Caco-2 (cell line): ENCODE measurements at regions not wholly inside any gene's neighbourhood (a gene's known extent, or its start where the extent isn't known, plus 50 kb on each side); places are given as distances from the start of the nearest gene placed in this dataset.

ENCODE experiments used
- BruUV-seq: library from RNA; stranded (reverse); fragments of 400-500 nt; replicated peaks from 2 replicates; lab custom pipeline; 2021; lab: Mats Ljungman, UMichigan
- CTCF ChIA-PET: fragments of 300-600 bp; sonication (Branson Sonifier 250); formaldehyde crosslinking; loops from one replicate; lab custom pipeline; 2022; ENCODE audit warnings: antibody characterized with exemption; lab: Charles Lee
- POLR2A ChIA-PET: fragments of 300-600 bp; sonication (Branson Sonifier 250); formaldehyde crosslinking; loops from one replicate; lab custom pipeline; 2022; ENCODE audit warnings: antibody characterized with exemption; lab: Charles Lee
- DNase-seq, 2 experiments: peaks; one replicate each; pipeline versions ENCODE4 v3.0.0 to v3.0.0-alpha.2; 2020 to 2022
- H3K27me3 ChIP-seq: replicated peaks from 2 replicates; pipeline ENCODE4 v1.6.0; 2011; ENCODE audit warnings: low read length; ENCODE audit not compliant: control insufficient read depth, insufficient read depth
- H3K36me3 ChIP-seq: 2 replicates; pipeline ENCODE4 v1.5.1; 2011; ENCODE audit warnings: low read length; ENCODE audit not compliant: control insufficient read depth, insufficient read depth
- H3K4me1 ChIP-seq: fragments of 250-450 bp; sonication (Bioruptor Pico); 2 replicates; pipeline ENCODE4 v1.5.1; 2020; ENCODE audit warnings: mild to moderate bottlenecking
- H3K4me3 ChIP-seq: 2 replicates; pipeline ENCODE4 v1.5.1; 2011; ENCODE audit warnings: low read depth, mild to moderate bottlenecking, control low read depth, low read length
- H3K9me3 ChIP-seq: fragments of 250-450 bp; sonication (Bioruptor Pico); 2 replicates; pipeline ENCODE4 v1.5.1; 2020; ENCODE audit warnings: mild to moderate bottlenecking, moderate library complexity
- H3K27ac Mint-ChIP-seq: one replicate; pipeline ENCODE4 v1.8.0; 2022; ENCODE audit warnings: mixed read lengths; ENCODE audit not compliant: unreplicated experiment
- H3K27me3 Mint-ChIP-seq: one replicate; pipeline ENCODE4 v1.8.0; 2022; ENCODE audit warnings: mixed read lengths; ENCODE audit not compliant: insufficient read depth, unreplicated experiment
- H3K36me3 Mint-ChIP-seq: one replicate; pipeline ENCODE4 v1.8.0; 2022; ENCODE audit warnings: mild to moderate bottlenecking, mixed read lengths; ENCODE audit not compliant: insufficient read depth, unreplicated experiment
- H3K4me1 Mint-ChIP-seq: one replicate; pipeline ENCODE4 v1.8.0; 2022; ENCODE audit warnings: low read depth, mixed read lengths; ENCODE audit not compliant: unreplicated experiment
- H3K4me3 Mint-ChIP-seq: one replicate; pipeline ENCODE4 v1.8.0; 2022; ENCODE audit warnings: mild to moderate bottlenecking, moderate library complexity, mixed read lengths; ENCODE audit not compliant: unreplicated experiment
- H3K9me3 Mint-ChIP-seq: one replicate; pipeline ENCODE4 v1.8.0; 2022; ENCODE audit warnings: mixed read lengths; ENCODE audit not compliant: unreplicated experiment
- intact Hi-C: fragments of 100-400 bp; cut with micrococcal nuclease; formaldehyde crosslinking; loops from one replicate; pipeline ENCODE4 v1.10.0; 2022; ENCODE audit not compliant: unreplicated experiment
- TF ChIP-seq, protein P1 (sequence below), 2 experiments: fragments of 200-600 bp in 1 of 2; IDR thresholded peaks; 1 replicate in 1 of 2; 2 replicates in 1 of 2; pipeline versions ENCODE4 v1.5.1 to v1.8.0; 2011 to 2022; ENCODE audit warnings: antibody characterized with exemption in 1 of 2, control low read depth in 1 of 2, inconsistent platforms in 1 of 2, low read depth in 1 of 2, low read length in 1 of 2, mild to moderate bottlenecking in 1 of 2, moderate library complexity in 1 of 2; ENCODE audit not compliant: insufficient read depth in 1 of 2, severe bottlenecking in 1 of 2, unreplicated experiment in 1 of 2

DNA sequence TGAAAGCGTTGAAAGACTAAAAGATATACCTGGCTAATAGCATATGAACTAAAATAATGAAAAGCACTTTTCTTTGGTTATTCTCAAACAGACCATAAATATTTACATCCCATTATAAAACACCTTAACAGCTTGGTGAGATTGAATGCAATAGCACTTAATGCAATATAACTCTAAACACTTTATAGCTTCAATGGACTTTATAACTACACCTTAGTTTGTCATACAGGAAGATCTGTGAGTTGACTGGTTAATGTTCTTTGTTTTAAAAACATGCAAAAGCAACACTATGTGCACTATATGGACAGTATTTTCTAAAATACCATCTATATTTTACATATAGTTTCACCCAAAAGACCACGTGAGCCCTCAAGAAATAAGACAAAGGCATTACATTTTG lies 353.3 kb upstream of the ACVR2A start:
- Histone ChIP-seq H3K4me3 (no peak overlapping the region), H3K9me3 (no peaks in the 10 kb centered on the region), H3K4me1 (no peaks in the 10 kb centered on the region; the same call in 1 of the 2 replicates), H3K36me3 (no peaks in the 10 kb centered on the region), H3K27me3 (no peaks in the 10 kb centered on the region)
- BruUV-seq, result no TSS peak
- no peak overlapping the region for H3K27ac Mint-ChIP-seq
- no peaks in the 10 kb centered on the region for H3K27me3 Mint-ChIP-seq
- CTCF ChIA-PET, result no interaction called here
- no peak for DNase-seq
- POLR2A ChIA-PET, result no interaction called here
- intact Hi-C loops, result no loop called here
- peaks cover 2% of the 10 kb centered on the region for H3K4me1 Mint-ChIP-seq
- H3K9me3 Mint-ChIP-seq, result peaks cover 17% of the 10 kb centered on the region
- no peak overlapping the region for H3K4me3 Mint-ChIP-seq
- H3K36me3 Mint-ChIP-seq, result no peaks in the 10 kb centered on the region
- TF ChIP-seq, protein P1, sequence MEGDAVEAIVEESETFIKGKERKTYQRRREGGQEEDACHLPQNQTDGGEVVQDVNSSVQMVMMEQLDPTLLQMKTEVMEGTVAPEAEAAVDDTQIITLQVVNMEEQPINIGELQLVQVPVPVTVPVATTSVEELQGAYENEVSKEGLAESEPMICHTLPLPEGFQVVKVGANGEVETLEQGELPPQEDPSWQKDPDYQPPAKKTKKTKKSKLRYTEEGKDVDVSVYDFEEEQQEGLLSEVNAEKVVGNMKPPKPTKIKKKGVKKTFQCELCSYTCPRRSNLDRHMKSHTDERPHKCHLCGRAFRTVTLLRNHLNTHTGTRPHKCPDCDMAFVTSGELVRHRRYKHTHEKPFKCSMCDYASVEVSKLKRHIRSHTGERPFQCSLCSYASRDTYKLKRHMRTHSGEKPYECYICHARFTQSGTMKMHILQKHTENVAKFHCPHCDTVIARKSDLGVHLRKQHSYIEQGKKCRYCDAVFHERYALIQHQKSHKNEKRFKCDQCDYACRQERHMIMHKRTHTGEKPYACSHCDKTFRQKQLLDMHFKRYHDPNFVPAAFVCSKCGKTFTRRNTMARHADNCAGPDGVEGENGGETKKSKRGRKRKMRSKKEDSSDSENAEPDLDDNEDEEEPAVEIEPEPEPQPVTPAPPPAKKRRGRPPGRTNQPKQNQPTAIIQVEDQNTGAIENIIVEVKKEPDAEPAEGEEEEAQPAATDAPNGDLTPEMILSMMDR (IDR thresholded peaks at IDR 0.05; ENCODE audit: insufficient read depth in 1 of 2, low read depth in 1 of 2, low read length in 1 of 2, severe bottlenecking in 1 of 2, unreplicated experiment in 1 of 2), result no peak

DNA sequence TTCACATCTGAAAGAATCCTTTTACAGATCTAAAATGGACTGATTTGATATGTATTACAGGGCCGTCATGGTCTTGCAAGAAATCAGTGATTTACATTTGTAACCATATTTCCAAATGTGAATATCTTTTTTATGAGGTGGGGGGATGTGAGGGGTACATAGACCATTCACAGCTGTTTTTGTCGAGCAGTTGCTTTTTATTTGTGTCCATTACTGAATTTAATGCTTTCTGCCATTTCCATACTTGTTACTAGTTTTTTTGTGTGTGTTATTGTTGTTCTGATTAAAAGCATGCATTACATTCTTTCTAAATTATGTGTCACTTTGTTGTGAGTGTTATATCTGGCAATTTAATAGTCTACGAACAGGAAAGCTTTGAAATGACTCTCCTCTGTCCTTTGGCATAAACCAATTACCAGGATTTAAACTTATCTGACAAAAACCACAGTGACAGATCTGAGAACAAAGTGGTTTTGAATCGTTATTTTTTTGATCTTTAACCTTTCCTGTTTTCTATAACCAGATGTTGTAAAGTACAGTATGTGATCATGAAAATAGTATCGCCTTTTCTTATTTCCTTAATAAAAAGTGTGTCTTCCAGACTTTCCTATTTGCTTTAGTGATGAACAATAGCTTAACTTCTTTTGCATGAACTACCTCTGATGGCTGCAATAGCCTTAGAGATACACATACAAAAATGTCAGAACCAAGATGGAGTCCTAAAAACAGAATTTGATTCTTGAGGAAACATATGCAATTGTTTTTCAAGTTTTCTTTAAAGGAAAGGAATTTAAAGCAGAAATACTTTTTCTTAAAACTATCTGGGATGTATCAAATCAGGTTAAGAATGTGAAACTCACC lies 354.2 kb upstream of the ACVR2A start:
- POLR2A ChIA-PET, result no interaction called here
- no TSS peak for BruUV-seq
- Mint-ChIP-seq H3K4me3 (no peak overlapping the region), H3K27me3 (no peaks in the 10 kb centered on the region), H3K27ac (no peak overlapping the region), H3K36me3 (no peaks in the 10 kb centered on the region), H3K9me3 (peaks cover 17% of the 10 kb centered on the region), H3K4me1 (peaks cover 11% of the 10 kb centered on the region)
- H3K9me3 ChIP-seq, result no peaks in the 10 kb centered on the region
- TF ChIP-seq, protein P1 (IDR thresholded peaks at IDR 0.05; ENCODE audit: insufficient read depth in 1 of 2, low read depth in 1 of 2, low read length in 1 of 2, severe bottlenecking in 1 of 2, unreplicated experiment in 1 of 2), result no peak
- no peak for DNase-seq
- H3K27me3 ChIP-seq, result no peaks in the 10 kb centered on the region
- intact Hi-C loops, result no loop called here
- H3K4me3 ChIP-seq, result no peak overlapping the region
- H3K4me1 ChIP-seq, result no peaks in the 10 kb centered on the region; the same call in 1 of the 2 replicates
- no peaks in the 10 kb centered on the region for H3K36me3 ChIP-seq
- CTCF ChIA-PET, result no interaction called here

DNA sequence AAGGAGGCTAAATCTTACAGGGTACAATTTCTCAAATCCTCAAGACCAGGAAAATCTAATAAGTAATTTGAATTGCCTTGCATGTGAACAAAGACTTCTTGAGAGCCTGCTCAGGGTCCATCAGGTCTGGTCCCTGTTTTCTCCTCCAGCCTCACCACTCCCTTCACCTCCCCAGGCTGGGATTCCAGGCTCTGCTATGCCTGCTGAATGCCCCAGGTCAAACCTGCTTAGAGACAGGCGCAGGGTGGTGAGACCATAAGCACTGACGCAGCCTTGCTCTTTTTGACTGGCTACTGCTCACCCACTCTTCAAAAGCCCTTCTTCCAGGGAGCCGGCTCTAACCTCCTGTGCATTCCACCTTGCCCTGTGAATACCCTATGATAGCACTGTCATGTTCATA lies 356.4 kb upstream of the ACVR2A start:
- Mint-ChIP-seq H3K27me3 (no peaks in the 10 kb centered on the region), H3K9me3 (no peaks in the 10 kb centered on the region), H3K27ac (no peak overlapping the region), H3K4me3 (no peak overlapping the region), H3K36me3 (no peaks in the 10 kb centered on the region), H3K4me1 (peaks cover 18% of the 10 kb centered on the region)
- no peaks in the 10 kb centered on the region for H3K27me3 ChIP-seq
- H3K4me3 ChIP-seq, result no peak overlapping the region
- CTCF ChIA-PET, result no interaction called here
- no peaks in the 10 kb centered on the region; the same call in 1 of the 2 replicates for H3K4me1 ChIP-seq
- TF ChIP-seq, protein P1 (IDR thresholded peaks at IDR 0.05; ENCODE audit: insufficient read depth in 1 of 2, low read depth in 1 of 2, low read length in 1 of 2, severe bottlenecking in 1 of 2, unreplicated experiment in 1 of 2), result no peak
- no TSS peak for BruUV-seq
- no peaks in the 10 kb centered on the region for H3K9me3 ChIP-seq
- no peaks in the 10 kb centered on the region for H3K36me3 ChIP-seq
- no peak for DNase-seq
- POLR2A ChIA-PET, result no interaction called here
- intact Hi-C loops, result no loop called here
